Caco-2 (cell line): ENCODE measurements at regions not wholly inside any gene's neighbourhood (a gene's known extent, or its start where the extent isn't known, plus 50 kb on each side); places are given as distances from the start of the nearest gene placed in this dataset.

Experiments
- BruUV-seq: library from RNA; stranded (reverse); fragments of 400-500 nt; replicated peaks from 2 replicates; lab custom pipeline; 2021; lab: Mats Ljungman, UMichigan
- CTCF ChIA-PET: fragments of 300-600 bp; sonication (Branson Sonifier 250); formaldehyde crosslinking; loops from one replicate; lab custom pipeline; 2022; ENCODE audit warnings: antibody characterized with exemption; lab: Charles Lee
- POLR2A ChIA-PET: fragments of 300-600 bp; sonication (Branson Sonifier 250); formaldehyde crosslinking; loops from one replicate; lab custom pipeline; 2022; ENCODE audit warnings: antibody characterized with exemption; lab: Charles Lee
- DNase-seq, 2 experiments: peaks; one replicate each; pipeline versions ENCODE4 v3.0.0 to v3.0.0-alpha.2; 2020 to 2022
- H3K27me3 ChIP-seq: replicated peaks from 2 replicates; pipeline ENCODE4 v1.6.0; 2011; ENCODE audit warnings: low read length; ENCODE audit not compliant: control insufficient read depth, insufficient read depth
- H3K36me3 ChIP-seq: 2 replicates; pipeline ENCODE4 v1.5.1; 2011; ENCODE audit warnings: low read length; ENCODE audit not compliant: control insufficient read depth, insufficient read depth
- H3K4me1 ChIP-seq: fragments of 250-450 bp; sonication (Bioruptor Pico); 2 replicates; pipeline ENCODE4 v1.5.1; 2020; ENCODE audit warnings: mild to moderate bottlenecking
- H3K4me3 ChIP-seq: 2 replicates; pipeline ENCODE4 v1.5.1; 2011; ENCODE audit warnings: low read depth, mild to moderate bottlenecking, control low read depth, low read length
- H3K9me3 ChIP-seq: fragments of 250-450 bp; sonication (Bioruptor Pico); 2 replicates; pipeline ENCODE4 v1.5.1; 2020; ENCODE audit warnings: mild to moderate bottlenecking, moderate library complexity
- H3K27ac Mint-ChIP-seq: one replicate; pipeline ENCODE4 v1.8.0; 2022; ENCODE audit warnings: mixed read lengths; ENCODE audit not compliant: unreplicated experiment
- H3K27me3 Mint-ChIP-seq: one replicate; pipeline ENCODE4 v1.8.0; 2022; ENCODE audit warnings: mixed read lengths; ENCODE audit not compliant: insufficient read depth, unreplicated experiment
- H3K36me3 Mint-ChIP-seq: one replicate; pipeline ENCODE4 v1.8.0; 2022; ENCODE audit warnings: mild to moderate bottlenecking, mixed read lengths; ENCODE audit not compliant: insufficient read depth, unreplicated experiment
- H3K4me1 Mint-ChIP-seq: one replicate; pipeline ENCODE4 v1.8.0; 2022; ENCODE audit warnings: low read depth, mixed read lengths; ENCODE audit not compliant: unreplicated experiment
- H3K4me3 Mint-ChIP-seq: one replicate; pipeline ENCODE4 v1.8.0; 2022; ENCODE audit warnings: mild to moderate bottlenecking, moderate library complexity, mixed read lengths; ENCODE audit not compliant: unreplicated experiment
- H3K9me3 Mint-ChIP-seq: one replicate; pipeline ENCODE4 v1.8.0; 2022; ENCODE audit warnings: mixed read lengths; ENCODE audit not compliant: unreplicated experiment
- CTCF ChIP-seq, 2 experiments: fragments of 200-600 bp in 1 of 2; IDR thresholded peaks; 1 replicate in 1 of 2; 2 replicates in 1 of 2; pipeline versions ENCODE4 v1.5.1 to v1.8.0; 2011 to 2022; ENCODE audit warnings: antibody characterized with exemption in 1 of 2, control low read depth in 1 of 2, inconsistent platforms in 1 of 2, low read depth in 1 of 2, low read length in 1 of 2, mild to moderate bottlenecking in 1 of 2, moderate library complexity in 1 of 2; ENCODE audit not compliant: insufficient read depth in 1 of 2, severe bottlenecking in 1 of 2, unreplicated experiment in 1 of 2
- intact Hi-C: fragments of 100-400 bp; cut with micrococcal nuclease; formaldehyde crosslinking; loops from one replicate; pipeline ENCODE4 v1.10.0; 2022; ENCODE audit not compliant: unreplicated experiment

- Mint-ChIP-seq H3K27me3 (peaks cover 10% of the 10 kb centered on the region), H3K4me3 (no peak overlapping the region), H3K9me3 (no peaks in the 10 kb centered on the region), H3K27ac (no peak overlapping the region), H3K4me1 (peaks cover 6% of the 10 kb centered on the region), H3K36me3 (no peaks in the 10 kb centered on the region)
- no peaks in the 10 kb centered on the region for H3K36me3 ChIP-seq
- ChIA-PET CTCF (no interaction called here), POLR2A (no interaction called here)
- H3K4me3 ChIP-seq = no peak overlapping the region
- no TSS peak for BruUV-seq
- H3K9me3 ChIP-seq = no peaks in the 10 kb centered on the region
- no peak for TF ChIP-seq CTCF (IDR thresholded peaks at IDR 0.05; ENCODE audit: insufficient read depth in 1 of 2, low read depth in 1 of 2, low read length in 1 of 2, severe bottlenecking in 1 of 2, unreplicated experiment in 1 of 2)
- H3K27me3 ChIP-seq = no peaks in the 10 kb centered on the region
- no peaks in the 10 kb centered on the region for H3K4me1 ChIP-seq
- DNase-seq = no peak
- intact Hi-C loops = no loop called here
These were observed 115.8 kb upstream of the SLC25A48 start for GRCh38 chr5:135718651-135719050.

GRCh38 chr5:135718151-135718550 lies 116.3 kb upstream of the SLC25A48 start:
- intact Hi-C loops = no loop called here
- DNase-seq = no peak
- no TSS peak for BruUV-seq
- Histone ChIP-seq H3K4me3 (no peak overlapping the region), H3K36me3 (no peaks in the 10 kb centered on the region), H3K27me3 (no peaks in the 10 kb centered on the region), H3K4me1 (no peaks in the 10 kb centered on the region), H3K9me3 (no peaks in the 10 kb centered on the region)
- Mint-ChIP-seq H3K4me1 (peaks cover 6% of the 10 kb centered on the region), H3K9me3 (no peaks in the 10 kb centered on the region), H3K27me3 (peaks cover 10% of the 10 kb centered on the region), H3K27ac (no peak overlapping the region), H3K4me3 (no peak overlapping the region), H3K36me3 (no peaks in the 10 kb centered on the region)
- TF ChIP-seq CTCF (IDR thresholded peaks at IDR 0.05; ENCODE audit: insufficient read depth in 1 of 2, low read depth in 1 of 2, low read length in 1 of 2, severe bottlenecking in 1 of 2, unreplicated experiment in 1 of 2) = no peak
- POLR2A ChIA-PET = no interaction called here
- CTCF ChIA-PET = interaction anchor here (0.6 kb wide), 1 partner anchor 152 kb away, joined by 3 read pairs; no protein-coding TSS in a partner anchor

GRCh38 chr5:135715267-135716055 lies 119.0 kb upstream of the SLC25A48 start:
- H3K4me3 ChIP-seq = no peak overlapping the region
- intact Hi-C loops = no loop called here
- H3K4me1 ChIP-seq = no peaks in the 10 kb centered on the region
- ChIA-PET POLR2A (no interaction called here), CTCF (no interaction called here)
- no TSS peak for BruUV-seq
- Mint-ChIP-seq H3K27me3 (peaks cover 15% of the 10 kb centered on the region), H3K4me3 (no peak overlapping the region), H3K27ac (peak overlapping the region; percentile 19), H3K4me1 (peaks cover 6% of the 10 kb centered on the region), H3K36me3 (no peaks in the 10 kb centered on the region), H3K9me3 (no peaks in the 10 kb centered on the region)
- H3K9me3 ChIP-seq = no peaks in the 10 kb centered on the region
- H3K36me3 ChIP-seq = no peaks in the 10 kb centered on the region
- no peaks in the 10 kb centered on the region for H3K27me3 ChIP-seq
- no peak for DNase-seq
- no peak for TF ChIP-seq CTCF (IDR thresholded peaks at IDR 0.05; ENCODE audit: insufficient read depth in 1 of 2, low read depth in 1 of 2, low read length in 1 of 2, severe bottlenecking in 1 of 2, unreplicated experiment in 1 of 2)
